AG04449 (cell line): ENCODE measurements at regions not wholly inside any gene's neighbourhood (a gene's known extent, or its start where the extent isn't known, plus 50 kb on each side); places are given as distances from the start of the nearest gene placed in this dataset.

Experiments
- CTCF ChIA-PET: fragments of 350-600 bp; formaldehyde crosslinking; extraction: SDS; loops from one replicate; lab custom pipeline; 2021; ENCODE audit warnings: antibody characterized with exemption; lab: Yijun Ruan, JAX
- POLR2A ChIA-PET: fragments of 400-600, 350-600 bp; formaldehyde crosslinking; extraction: SDS; loops from one replicate; lab custom pipeline; 2020; ENCODE audit warnings: antibody characterized with exemption, inconsistent platforms; lab: Yijun Ruan, JAX
- DNase-seq: peaks from one replicate; pipeline ENCODE4 v3.0.0-alpha.2; 2010; ENCODE audit warnings: low read depth, low spot score
- H3K4me3 ChIP-seq: 2 replicates; pipeline ENCODE4 v1.5.1; 2011; ENCODE audit warnings: low read depth, mild to moderate bottlenecking, control low read depth, low read length
- CTCF ChIP-seq: IDR thresholded peaks from one replicate; pipeline ENCODE4 v1.5.1; 2011; ENCODE audit warnings: mild to moderate bottlenecking, moderate library complexity, low read length, control low read depth, inconsistent platforms; ENCODE audit not compliant: insufficient read depth; ENCODE audit errors: missing control alignments

GRCh38 chr2:75320898-75321598, 121.7 kb upstream of the TACR1 start:
- CTCF ChIA-PET: no interaction called here
- POLR2A ChIA-PET: no interaction called here
- no peak overlapping the region for H3K4me3 ChIP-seq
- DNase-seq: no peak
- no peak for TF ChIP-seq CTCF

GRCh38 chr2:75319951-75320350, 120.6 kb upstream of the TACR1 start:
- H3K4me3 ChIP-seq: no peak overlapping the region
- ChIA-PET CTCF (no interaction called here), POLR2A (no interaction called here)
- no peak for DNase-seq
- no peak for TF ChIP-seq CTCF

DNA sequence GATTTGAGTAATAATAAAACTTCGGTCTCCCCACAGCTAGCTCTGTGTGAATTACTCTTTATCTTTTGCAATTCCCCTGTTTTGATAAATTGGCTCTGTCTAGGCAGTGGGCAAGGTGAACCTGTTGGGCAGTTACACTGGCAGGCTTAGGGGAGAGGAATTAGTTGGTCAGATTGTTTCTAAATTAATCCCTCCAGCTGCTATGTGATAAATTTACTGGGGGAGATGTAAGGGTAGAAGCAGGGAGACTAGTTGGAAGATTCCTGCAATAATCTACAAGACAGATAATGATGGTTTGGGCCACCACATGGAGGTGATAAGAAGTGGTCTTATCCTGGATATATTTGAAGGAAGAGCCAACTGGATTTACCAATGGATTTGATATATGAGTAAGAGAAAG, 118.5 kb upstream of the TACR1 start:
- ChIA-PET CTCF (no interaction called here), POLR2A (no interaction called here)
- DNase-seq: no peak
- no peak overlapping the region for H3K4me3 ChIP-seq
- TF ChIP-seq CTCF: no peak

DNA sequence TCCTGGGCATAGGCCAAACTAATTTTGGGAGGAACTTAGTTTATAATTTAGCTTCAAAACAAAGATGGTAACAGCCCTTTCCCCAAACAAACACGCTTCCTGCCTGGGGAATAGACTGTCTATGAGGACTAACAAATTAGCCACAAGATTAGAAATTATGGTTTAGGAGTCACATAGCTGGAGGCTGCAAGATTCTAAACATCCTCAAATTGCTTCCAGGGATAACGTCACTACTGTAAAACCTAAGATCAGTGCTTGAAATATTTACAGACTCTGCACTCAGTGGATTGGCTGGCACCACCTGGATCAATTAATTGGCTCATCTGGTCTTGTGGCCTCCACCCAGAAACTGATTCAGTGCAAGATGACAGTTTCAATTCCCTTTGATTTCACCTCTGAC, 118.0 kb upstream of the TACR1 start:
- H3K4me3 ChIP-seq: no peak overlapping the region
- DNase-seq: no peak
- ChIA-PET CTCF (no interaction called here), POLR2A (no interaction called here)
- no peak for TF ChIP-seq CTCF

GRCh38 chr2:75315436-75315835, 116.1 kb upstream of the TACR1 start:
- CTCF ChIA-PET: interaction anchor here (1.3 kb wide), 1 partner anchor 9 kb away, joined by 4 read pairs; no protein-coding TSS in a partner anchor

DNA sequence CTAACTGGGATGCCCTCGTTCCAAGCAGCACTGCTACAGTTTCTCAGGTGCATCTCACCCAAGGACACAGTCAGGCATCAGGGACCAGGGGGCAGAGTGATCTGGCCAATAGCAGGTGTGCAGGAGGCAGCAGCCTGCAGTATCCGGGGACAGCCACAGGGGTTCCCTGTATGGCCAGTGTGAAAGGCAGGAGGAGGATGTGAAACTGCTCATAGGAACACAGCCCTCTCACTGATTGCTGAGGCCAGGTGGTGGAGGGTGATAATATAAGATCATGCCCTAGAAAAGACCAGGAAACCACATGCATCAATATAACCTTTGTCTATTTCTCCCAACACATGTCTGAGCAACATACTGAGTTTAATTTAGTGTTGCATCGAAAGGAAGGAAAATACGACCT, 112.7 kb upstream of the TACR1 start:
- H3K4me3 ChIP-seq: no peak overlapping the region
- POLR2A ChIA-PET: no interaction called here
- no peak for DNase-seq
- CTCF ChIA-PET: no interaction called here
- TF ChIP-seq CTCF: peak; percentile 2

More at GRCh38 chr2:75315436-75315835, 116.1 kb upstream of the TACR1 start:
- DNase-seq: no peak
- POLR2A ChIA-PET: no interaction called here
- no peak overlapping the region for H3K4me3 ChIP-seq
- TF ChIP-seq CTCF: no peak
